Fibroblast of the aortic adventitia (primary cell): ENCODE measurements at regions not wholly inside any gene's neighbourhood (a gene's known extent, or its start where the extent isn't known, plus 50 kb on each side); places are given as distances from the start of the nearest gene placed in this dataset.
A peak's percentile ranks its signal among the peaks of the same experiment; 100 is the strongest.

ENCODE experiments used
- DNase-seq: peaks from one replicate; pipeline ENCODE4 v3.0.0-alpha.2; 2010; ENCODE audit warnings: low read depth
- H3K4me3 ChIP-seq: 2 replicates; pipeline ENCODE4 v1.5.1; 2011; ENCODE audit warnings: low read depth, mild to moderate bottlenecking, control low read depth, low read length, moderate library complexity
- CTCF ChIP-seq: IDR thresholded peaks from 2 replicates; pipeline ENCODE4 v1.5.1; 2011; ENCODE audit warnings: mild to moderate bottlenecking, low read length, control low read depth, inconsistent platforms; ENCODE audit not compliant: insufficient read depth

- peak; percentile 4 for DNase-seq
- no peak for TF ChIP-seq CTCF
- no peak overlapping the region for H3K4me3 ChIP-seq
These were observed 576.4 kb upstream of the PIK3C3 start for GRCh38 chr18:41378598-41378997.

DNA sequence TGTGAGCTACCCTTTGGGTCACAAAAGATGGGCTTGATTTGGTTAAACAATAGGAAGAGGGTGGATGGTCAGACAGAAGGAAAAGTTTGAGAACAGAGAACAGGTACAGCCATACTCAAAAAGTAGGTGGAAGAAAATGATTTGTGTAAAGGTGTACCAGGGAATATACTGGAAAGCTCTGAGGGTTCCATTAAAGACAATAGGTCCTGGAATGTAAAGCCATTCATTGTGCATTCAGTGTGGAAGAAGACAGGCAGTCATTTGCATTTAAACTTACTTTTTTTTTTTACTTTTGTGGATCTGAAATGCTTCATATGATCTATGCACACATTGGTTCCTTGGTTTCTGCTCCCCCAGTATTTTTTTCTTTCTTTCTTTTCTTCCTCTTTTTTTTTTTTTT lies 581.4 kb upstream of the PIK3C3 start:
- TF ChIP-seq CTCF = no peak
- no peak overlapping the region for H3K4me3 ChIP-seq
- no peak for DNase-seq

DNA sequence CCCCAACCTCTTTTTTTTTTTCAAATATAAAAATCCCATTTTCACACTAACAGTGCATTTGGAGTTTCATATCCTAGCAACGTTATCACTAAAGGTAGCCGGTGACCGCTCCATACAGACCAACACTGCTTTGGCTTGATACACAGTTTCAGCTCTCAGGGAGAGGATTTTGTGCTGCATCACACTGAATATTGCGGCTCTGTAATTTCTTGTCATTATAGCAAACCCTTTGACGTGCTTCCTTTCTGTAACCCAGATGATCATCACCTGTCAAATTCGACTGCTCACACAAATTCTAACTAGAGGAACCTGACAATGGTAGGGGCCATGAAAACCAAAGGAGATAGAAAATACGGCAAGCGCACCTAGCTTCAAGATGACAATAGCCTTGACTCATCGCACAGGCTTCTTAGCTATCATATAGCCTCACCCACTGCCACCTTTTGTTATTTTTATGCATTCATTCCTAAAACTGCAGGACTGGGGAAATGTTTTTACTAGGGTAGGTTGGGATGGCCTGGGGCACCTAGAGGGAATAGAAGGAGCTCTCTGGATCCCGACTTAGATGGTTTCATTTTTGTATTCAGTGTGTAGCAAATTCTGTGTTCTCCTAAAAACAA lies 582.9 kb upstream of the PIK3C3 start:
- H3K4me3 ChIP-seq = no peak overlapping the region
- no peak for TF ChIP-seq CTCF
- no peak for DNase-seq

DNA sequence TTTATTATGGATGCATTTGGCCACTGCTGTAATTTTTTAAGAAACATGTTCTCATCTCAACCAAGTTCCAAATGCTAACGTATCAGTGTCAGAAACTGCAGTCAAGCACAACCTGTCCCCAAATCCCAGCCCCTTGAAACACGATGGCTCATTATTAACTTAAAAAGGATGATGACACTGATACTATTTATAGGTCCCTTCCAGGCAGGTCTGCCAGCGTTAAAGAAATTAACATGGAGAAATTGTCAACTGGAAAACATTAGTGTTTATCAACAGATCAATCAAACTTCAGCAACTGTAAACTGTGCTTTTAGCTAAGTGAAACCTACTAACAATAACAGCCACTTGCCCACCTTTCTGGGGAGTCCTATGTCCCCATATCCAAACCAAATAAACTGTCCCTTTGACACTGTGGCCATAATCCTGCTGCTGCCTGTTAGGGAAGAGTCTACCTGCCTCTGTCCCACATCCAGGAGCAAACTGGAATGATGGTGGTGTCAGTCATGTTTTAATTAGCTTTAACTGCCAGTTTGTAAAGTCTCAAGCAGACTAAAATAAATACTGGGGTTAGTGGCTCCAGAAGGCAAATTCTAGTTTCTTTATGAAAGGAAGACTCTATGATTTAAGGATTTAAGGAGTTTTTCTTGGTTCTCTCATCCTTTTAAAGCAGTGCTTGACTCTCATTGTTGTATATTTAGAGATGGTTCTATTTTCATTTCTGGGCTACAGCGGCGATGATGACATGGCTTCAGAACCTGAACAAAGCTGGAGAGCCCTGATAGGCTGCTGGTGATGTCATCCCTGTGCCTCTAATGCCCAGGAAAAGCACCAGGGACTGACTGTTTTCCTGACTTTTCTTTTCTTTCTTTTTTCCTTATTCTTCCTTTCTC lies 583.6 kb upstream of the PIK3C3 start:
- no peak for TF ChIP-seq CTCF
- no peak overlapping the region for H3K4me3 ChIP-seq
- DNase-seq = no peak

- DNase-seq = no peak
- H3K4me3 ChIP-seq = no peak overlapping the region
- TF ChIP-seq CTCF = no peak
These were observed 584.3 kb upstream of the PIK3C3 start for GRCh38 chr18:41370740-41371139.

DNA sequence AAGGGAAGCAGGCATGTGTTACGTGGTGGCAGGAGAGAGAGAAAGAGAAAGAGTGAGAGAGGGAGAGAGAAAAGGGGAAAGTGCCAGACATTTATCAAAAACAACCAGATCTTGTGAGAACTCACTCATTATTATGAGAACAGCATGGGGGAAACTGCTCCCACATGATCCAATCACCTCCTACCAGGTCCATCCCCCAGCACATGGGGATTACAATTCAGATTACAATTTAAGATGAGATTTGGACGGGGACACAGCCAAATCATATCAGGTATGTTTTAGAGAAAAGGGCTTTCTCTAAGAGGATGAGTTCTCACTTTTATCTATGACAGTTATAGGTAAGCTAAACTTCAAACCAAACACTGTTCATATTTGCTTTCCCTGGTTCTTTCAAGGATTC lies 597.3 kb upstream of the PIK3C3 start:
- no peak for TF ChIP-seq CTCF
- no peak for DNase-seq
- H3K4me3 ChIP-seq = no peak overlapping the region
